HG03045 (cell line): ENCODE measurements at regions not wholly inside any gene's neighbourhood (a gene's known extent, or its start where the extent isn't known, plus 50 kb on each side); places are given as distances from the start of the nearest gene placed in this dataset.

Experiments
- ATAC-seq: cut with Tn5 transposase; IDR thresholded peaks from one replicate; pipeline ENCODE4 v1.9.1; 2021; ENCODE audit warnings: mild to moderate bottlenecking, moderate library complexity; ENCODE audit not compliant: unreplicated experiment

GRCh38 chr14:54342806-54343205 is 54.0 kb upstream of the CDKN3 start:
- no peak for ATAC-seq

DNA sequence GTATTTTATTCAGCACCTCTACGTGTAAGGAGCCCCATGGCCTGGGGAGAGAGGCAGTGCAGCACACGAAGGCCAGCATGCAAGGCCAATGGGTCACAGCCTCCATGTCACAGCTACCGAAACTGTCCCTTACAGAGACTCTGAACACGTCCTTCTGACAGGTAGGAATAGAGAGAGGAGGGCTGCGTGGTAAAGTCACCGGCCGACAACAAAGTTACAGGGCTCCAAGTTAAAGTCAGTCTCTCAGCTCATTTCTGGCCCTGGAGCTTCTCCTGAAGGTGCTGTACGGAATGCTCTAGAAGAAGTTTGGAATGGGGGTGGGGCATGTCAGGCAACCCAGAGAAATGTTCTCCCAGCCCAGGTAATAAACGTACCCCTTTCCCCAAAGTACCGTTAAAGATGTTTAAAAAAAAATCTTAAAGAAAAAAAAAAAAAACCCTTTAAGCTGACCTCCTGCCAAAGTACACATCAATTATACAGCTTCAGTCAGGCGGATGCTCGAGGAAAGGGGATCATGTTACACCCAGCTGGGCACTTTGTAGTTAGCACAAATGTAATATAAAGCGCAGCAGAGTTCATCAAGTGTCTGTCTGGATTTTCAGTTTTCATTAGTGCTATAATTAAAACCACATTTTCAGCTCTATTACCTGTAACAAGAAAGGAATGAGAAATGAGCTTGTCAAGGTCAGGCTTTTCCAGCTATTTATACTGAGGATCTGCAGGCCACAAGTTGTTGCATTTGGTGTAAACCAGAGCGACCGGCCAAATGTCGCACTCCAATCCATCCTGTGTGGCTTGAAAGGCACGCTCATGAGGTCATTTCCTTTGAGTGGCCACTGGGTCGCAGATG is 53.3 kb upstream of the CDKN3 start:
- ATAC-seq: no peak

GRCh38 chr14:54344445-54344844 is 52.4 kb upstream of the CDKN3 start:
- no peak for ATAC-seq

DNA sequence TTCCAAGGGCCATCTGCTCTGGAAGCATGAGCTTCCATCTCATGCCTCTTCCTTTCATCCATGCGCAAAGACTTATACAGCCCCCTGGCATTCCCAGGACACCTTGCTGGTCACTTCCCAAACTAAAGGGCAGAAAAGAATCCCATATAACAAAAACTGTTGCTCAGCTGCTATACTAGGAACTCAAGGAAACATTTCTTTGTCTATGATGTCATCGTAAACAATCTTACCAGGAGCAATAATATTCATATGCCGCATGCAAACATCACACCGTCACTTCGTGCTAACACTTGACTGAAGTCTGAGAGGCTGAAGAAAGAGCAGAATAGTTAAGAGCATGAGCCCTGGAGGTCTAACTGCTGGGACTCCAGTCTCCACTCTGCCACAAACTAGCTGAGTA is 50.5 kb upstream of the CDKN3 start:
- no peak for ATAC-seq
